GM18909 (cell line): ENCODE measurements at regions not wholly inside any gene's neighbourhood (a gene's known extent, or its start where the extent isn't known, plus 50 kb on each side); places are given as distances from the start of the nearest gene placed in this dataset.
"Not testable (repeated sequence)": the region's sequence is repeated elsewhere in the genome, so short reads cannot be mapped to it uniquely, and the experiment has no call there.

ENCODE experiments used
- ATAC-seq: cut with Tn5 transposase; IDR thresholded peaks from one replicate; pipeline ENCODE4 v1.9.1; 2021; ENCODE audit warnings: mild to moderate bottlenecking; ENCODE audit not compliant: unreplicated experiment, poor library complexity

DNA sequence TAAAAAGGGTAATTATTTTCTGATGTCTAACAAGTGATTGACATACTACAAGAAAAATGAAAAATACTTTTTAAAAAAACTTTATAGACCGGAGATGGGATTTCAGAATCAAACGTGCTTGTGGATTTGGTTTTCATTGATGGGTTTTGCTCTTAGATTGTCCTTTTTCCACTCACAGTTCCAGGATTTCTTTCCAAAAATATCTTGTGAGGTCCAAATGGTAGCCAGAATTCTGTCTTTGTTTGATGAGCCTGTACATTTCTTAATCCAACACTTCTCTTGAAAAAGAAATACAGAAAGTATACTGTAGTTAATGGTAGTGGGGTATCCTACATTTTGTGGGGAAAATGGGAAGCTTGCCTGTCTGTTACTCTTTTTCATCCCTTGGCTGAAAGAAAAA lies 329.3 kb downstream of the KCNJ2 start:
- no peak for ATAC-seq

DNA sequence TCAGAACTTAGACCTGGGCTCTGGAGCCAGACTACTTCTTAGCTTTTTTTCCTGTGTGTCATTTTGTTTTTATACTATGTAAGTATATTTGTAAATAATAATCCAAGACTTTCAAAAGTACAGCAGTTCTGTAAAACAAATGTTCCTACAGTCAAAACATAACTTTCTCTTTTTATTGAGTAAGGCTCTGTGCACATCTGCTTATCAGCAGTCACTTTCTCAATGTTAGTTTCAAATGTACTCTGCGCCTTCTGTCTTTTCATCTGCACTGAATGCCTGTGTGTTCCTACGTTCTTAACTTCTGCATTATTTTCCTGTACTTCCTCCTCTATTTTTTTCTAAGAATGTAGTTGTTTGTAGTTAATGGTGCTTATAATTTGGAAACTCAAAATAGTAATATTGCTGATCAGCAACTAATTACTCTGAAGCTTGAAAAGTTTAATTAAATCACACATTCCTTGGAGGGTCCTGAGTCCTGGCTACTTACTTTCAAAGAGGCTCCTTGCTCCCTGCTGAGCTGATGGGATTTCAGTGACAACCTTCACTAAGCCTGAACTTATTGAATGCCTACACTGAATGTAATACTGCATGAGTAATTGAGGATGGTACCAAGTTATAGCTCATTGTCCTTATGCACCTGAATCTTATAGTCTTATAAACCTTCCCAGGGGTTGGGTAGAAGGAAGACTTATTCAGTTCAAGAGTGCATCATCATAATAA lies 329.9 kb downstream of the KCNJ2 start:
- ATAC-seq, result no peak

DNA sequence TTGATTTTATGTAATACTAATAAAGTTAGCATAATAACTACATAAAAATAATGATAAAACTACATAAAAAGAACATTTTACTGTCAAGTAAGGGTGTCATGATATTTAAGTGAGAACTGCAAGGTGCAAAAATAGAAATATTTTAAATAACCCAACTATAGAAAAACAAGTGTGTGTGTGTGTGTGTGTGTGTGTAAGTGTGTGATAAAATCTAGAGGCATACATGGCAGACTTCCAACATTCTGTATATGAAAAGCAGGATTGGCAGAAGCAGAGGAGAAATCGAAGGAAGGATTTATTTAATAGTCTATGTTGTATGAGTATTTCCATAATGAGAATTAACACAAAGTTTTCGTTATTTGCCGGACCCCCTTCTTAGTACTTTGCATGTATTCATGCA lies 334.1 kb downstream of the KCNJ2 start:
- no peak for ATAC-seq

DNA sequence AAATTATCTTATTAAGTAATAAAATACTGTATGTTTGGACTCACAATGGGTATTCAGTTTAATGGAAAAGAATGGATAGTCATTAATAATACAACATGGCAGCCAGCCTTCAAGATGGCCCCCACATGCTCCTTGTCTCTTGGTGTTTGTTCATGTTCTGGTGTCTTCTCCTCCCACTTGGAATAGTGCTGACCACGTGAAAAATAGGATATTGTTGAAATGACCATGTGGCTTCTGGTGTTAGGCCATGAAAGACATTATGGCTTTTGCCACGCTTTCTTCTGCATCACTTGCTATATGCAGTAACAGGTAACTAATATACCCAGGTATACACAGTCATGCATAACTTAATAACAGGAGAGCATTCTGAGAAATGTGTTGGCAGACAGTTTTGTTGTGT lies 341.0 kb downstream of the KCNJ2 start:
- no peak for ATAC-seq

DNA sequence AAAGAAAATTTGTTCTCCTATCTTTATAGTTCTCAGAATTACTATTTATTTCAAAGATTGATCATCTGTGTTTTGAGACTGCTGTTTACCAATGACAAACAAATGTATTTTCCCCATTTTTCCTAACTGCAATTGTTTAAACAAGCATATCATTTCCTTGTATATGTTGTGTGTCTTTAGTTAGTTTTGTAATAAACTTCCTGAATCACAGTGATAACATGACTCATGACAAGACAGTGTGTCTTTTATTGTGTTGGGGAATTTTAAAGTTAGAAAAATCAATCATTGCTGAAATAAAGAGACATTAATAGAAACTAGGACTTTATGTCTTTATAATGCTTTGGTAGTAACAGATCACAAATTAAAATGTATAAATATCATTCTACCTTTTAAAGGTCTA lies 348.5 kb downstream of the KCNJ2 start:
- no peak for ATAC-seq

DNA sequence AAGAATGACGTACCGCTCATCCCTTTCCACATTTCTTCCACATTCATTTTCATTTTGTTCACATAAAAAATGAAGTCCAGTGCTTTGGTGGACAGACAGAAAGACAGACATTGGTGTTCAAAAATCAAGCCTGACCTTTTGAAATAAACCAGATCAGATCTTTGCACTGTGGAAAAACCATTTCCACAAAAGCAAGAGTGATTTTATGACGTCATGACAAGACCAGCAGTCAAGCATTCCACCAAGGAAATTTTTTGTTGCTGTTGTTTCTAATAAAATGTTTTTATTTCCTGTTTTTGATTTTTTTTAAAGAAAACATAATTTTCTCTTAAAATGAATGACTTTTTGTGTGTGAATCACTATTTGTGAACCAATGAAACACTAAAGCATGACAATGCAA lies 350.0 kb downstream of the KCNJ2 start:
- ATAC-seq, result no peak

DNA sequence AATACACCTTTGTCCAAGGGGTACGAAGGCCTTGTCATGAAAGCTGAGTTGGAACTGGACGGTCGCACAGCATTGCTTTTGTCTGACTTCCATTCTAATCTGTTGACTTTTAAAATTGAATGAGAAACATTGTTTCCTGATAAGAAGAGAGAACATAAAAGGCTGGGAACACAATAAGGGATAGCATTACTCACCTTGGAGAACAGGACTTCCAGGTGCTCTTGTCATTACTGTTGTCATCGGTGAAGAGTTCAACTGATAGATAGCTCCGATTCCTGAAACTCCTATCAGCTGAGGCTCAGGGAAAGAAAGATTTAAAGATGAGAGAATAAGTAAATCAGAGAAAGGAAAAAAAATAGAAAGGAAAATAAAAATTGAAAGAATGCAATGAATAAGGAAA lies 351.1 kb downstream of the KCNJ2 start:
- ATAC-seq, result no peak

DNA sequence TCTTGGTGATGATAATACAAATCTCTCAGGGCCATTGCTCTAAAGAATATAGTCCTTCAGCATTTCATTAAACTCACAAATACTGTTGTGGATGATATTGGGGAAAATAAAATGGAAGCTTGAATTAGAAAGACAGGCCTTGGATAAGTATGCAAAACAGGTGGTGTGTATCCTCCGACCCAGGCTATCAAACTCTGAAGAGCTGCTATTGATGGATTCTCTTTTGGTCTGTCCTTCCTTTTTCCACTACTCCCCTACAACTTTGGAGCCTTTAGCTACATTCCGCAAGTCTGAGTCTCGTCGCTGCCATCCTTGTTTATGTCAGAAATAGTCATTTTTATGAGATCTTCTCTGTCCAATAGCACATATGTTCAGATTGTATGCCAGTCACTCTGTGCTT lies 351.6 kb downstream of the KCNJ2 start:
- ATAC-seq, result no peak

DNA sequence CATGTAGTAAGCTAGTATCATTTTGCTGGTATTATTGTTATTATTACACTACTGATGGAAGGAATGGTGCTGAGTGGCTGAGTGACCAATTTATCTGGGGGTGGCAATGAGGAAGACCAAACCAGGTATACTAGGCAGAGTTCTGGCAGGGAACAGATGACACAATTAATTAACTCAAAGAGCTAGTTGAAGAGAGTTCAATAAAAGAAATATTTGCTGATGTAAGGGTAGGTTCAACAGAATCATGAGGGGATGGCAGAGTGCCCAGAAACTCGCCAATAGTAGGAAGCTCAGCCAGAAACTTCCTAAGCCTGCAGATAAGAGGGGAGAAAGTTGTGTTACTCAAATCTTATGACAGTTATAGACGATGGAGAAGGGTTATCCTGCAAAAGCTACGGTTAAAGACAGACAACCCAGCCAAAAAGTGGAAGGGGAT lies 352.5 kb downstream of the KCNJ2 start:
- ATAC-seq, result no peak

DNA sequence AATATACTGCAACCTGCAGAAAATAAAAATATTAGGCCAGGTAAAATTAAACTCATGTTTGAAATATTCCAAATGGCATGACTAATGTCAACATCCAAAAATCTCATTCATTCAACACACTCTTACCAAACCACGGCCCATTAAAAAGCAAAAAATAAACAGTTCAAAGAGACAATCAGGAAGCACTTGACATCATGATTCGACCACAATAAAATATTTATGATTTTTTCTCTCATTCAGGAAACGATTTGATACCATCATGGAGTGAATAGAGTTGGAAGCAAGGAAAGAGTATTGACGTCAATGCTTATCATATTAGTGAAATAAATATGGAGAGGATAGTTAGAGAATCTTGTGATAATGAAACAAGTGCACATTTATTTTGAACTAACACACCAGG lies 354.1 kb downstream of the KCNJ2 start:
- ATAC-seq, result no peak

DNA sequence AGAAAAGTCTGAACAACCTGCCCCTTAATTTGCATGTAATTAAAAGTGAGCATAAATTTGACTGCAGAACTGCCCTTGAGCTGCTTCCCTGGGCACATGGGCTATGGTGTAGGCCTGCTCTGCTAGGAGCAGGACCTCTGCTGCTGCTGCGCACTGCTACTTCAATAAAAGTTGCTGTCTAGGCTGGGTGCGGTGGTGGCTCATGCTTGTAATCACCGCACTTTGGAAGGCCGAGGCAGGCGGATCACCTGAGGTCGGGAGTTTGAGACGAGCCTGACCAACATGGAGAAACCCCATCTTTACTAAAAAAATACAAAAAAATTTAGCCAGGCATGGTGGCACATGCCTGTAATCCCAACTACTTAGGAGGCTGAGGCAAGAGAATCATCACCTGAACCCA lies 355.7 kb downstream of the KCNJ2 start:
- ATAC-seq, result not testable (repeated sequence)

DNA sequence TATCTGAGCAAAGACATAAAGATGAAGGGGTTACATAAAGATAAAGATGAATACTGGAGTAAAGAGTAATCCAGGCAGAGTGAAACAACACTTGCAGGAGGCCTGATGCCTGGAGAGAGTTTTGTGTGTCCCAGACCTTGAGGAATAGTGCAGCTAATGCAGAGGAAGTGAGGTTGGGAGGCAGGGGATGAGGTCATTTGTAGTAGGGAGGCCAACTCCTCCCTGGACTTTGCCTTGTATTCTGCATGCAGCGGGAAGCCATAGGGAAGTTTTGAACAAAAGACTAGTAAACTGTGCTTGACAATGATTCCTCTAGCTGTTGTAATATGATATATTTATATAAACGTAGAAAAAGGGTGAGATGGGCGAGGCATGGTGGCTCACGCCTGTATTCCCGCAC lies 356.6 kb downstream of the KCNJ2 start:
- no peak for ATAC-seq

DNA sequence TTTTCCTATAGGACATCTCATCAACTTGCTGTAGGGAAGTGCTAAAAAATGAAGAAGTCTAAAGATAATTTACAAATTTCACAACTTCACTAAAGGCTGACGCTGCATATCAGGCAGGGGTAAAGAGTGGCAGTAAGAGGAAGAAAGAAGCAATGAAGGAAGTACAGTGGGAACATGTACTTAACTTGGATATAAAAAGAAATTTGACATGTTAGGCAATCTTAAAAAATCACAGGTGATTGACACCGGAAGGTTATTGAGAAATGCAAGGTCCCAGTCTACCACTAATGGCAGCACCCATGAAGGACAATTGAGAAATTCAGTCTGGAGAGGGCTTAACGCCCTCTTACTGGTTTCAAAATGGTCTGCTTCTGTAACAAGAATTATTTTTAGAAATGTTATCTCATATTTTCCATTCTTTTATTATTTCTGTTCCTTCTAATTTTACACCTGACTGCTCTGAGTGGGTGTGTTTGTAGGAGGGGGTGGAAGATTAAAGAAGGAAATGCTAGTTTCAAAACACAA lies 358.1 kb downstream of the KCNJ2 start:
- no peak for ATAC-seq

DNA sequence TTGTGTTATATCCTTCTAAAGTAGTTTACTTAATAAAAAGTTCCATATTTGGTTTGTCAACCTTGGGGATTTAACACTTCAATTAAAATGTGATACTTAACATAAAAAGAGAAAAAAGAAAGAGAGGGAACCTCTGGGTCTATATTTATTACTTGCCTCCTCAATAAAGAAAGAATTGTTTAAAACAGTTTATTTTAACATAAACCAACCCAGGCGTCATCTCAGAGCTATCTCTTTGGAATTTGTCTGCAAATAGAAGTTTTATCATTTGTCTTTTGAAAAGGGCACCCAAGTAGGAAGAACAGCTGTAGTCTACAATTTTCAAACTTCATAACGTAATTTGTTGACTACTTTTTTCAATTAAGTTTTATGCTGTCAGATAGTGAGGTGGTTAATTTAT lies 364.1 kb downstream of the KCNJ2 start:
- ATAC-seq, result no peak

DNA sequence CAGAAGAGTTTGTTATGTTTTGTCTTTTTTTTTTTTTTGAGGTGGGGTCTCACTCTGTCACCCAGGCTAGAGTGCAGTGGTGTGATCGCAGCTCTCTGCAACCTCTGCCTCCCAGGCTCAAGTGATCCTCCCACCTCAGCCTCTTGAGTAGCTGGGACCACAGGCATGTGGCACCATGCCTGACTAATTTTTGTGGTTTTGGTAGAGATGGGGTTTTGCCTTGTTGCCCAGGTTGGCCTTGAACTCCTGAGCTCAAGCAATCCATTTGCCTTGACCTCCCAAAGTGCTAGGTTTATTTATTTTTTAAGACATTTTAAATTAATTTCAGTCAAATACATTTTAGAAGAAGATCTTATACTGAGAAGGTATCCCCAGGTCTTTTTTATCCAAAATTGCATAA lies 366.7 kb downstream of the KCNJ2 start:
- ATAC-seq, result no peak

DNA sequence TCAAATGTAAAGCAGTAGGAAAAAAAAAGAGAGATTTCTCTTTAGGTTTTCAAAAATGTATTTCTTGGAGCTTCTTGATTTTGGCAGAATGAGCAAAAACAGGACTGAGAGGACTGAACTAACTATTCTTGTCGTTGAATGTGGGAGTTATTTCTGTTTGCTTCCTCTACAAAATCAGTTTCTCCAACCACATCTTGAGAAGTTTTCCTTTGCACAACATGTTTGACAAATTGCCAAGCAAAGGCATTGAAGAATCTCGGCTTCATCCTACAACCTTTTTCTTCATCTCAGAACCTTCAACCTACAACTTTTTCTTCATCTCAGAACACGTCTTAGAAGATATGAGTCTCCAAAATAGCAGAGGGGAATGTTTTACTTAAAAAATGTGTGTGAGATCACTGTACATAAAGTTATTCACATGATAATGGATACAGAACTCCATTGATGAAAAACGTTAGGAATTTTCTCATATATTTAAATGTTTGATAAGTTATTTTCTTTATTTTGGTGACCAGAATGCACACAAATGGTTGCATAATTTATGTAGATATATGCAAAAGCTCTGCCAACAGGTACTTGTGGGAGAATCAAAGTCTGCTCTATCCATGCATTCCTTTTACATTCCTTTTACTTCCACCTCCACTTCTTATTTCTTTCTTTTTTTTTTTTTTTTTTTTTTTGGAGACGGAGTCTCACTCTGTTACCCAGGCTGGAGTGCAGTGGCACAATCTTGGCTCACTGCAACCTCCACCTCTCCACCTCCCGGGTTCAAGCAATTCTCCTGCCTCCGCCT lies 370.0 kb downstream of the KCNJ2 start:
- no peak for ATAC-seq

DNA sequence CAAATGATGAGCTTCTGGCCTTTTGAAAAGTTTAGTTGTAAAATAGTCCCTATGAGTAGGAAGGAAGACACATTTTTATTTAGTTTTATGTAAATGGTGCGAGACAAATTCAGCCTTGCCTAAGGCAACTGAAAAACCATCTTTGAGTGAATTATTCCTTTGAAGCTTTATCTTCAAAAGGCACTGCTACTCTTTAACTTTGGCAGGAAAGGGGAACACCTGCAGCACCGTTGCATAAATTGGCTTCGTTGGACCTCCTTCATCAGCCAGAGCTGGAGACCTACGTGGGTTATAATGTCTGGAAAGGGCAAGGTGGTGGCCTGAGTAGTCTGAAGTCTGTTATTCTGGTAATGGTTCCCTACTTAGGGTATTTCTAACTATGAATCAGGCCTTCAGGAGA lies 373.5 kb downstream of the KCNJ2 start:
- ATAC-seq, result no peak

DNA sequence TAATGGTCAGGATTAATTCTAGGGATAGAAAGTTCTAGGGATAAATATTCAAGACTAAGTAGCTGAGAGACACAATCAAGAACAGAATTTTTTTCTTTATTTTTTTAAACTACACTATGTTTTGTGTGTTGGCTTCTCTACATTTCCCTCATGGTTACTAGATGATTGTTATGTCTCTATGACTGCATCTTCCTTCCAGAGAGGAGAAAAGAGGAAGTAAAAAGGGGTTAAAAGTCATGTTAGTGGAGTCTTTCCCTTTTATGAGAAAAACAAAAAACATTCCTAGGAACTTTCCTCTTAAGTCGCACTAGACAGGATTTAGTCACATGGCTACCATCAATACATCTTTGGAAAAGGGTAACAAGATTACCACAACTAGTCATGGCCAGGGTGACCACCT lies 375.0 kb downstream of the KCNJ2 start:
- no peak for ATAC-seq

DNA sequence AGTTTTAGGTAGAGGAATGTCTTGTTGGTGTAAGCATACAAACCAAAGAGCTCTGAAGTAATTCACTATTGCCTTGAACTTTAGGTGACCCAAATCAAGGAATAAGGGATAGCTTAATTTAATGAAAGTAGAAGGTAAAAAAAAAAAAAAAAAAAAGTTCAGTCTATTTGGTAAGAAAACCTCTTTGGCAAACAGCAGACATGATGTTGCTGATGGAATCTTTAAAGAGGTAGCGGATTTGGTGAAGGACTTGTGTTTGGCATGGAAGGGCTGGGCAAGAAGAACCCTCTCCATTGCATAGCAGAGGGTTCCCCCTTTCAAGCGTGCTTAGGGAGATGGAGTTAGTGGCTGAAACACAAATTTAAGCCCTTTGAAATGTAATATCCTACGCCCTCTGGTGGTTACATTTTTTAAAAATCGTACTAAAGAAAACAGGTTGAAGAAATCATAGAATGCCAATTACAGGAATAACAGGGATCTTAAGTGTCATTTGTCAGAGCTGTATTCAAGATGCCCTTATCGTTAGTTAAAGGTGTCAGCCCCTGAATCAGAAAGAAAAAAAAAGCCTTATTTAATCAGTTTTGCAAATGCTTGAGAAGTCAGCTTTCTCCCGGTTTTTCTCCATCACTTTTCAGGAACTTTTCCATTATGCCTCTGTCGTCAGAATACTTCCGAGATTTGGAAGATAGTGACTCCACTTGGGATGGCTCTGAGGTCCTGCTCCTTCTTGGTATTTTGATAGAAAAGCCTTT lies 383.1 kb downstream of the KCNJ2 start:
- no peak for ATAC-seq

DNA sequence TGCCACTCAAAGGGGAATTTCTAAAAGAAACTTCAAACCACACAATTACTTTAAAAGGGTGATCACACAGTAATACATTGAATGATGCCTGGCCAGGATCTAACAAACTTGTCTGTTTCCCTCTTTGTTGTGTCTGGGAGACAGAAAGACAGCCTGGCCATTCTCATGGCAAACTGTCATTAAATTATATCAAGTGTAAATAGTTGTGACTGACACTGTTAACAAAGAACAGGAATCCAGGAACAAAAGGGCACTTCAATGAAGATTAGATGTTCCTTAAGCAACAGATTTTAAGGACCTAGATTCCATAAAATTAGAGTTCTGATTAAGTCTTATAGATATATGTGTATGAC lies 383.6 kb downstream of the KCNJ2 start:
- no peak for ATAC-seq

DNA sequence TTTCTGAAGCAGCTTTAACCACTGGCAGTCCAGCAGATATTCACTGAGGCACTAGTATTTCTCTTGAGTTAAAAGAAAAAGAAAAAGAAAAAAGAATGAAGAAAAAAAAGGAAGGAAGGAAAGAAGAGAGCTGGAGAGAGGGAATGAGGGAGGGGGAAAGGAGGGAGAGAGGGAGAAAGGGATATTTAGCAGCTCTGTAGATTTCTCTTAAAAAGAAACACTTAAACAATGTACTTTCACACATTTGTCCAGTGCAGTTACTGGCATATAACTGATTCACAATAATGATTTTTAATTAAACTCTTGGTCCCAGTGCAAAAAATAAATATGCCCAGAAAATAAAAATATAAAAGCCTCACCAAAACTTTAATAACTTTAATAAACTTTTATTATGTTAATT lies 386.4 kb downstream of the KCNJ2 start:
- ATAC-seq, result no peak
